CD4-positive, alpha-beta T cell (primary cell): ENCODE measurements at regions not wholly inside any gene's neighbourhood (a gene's known extent, or its start where the extent isn't known, plus 50 kb on each side); places are given as distances from the start of the nearest gene placed in this dataset.

ENCODE experiments used
- ATAC-seq: fragments of 200-7000 bp; cut with Tn5 transposase; one replicate; pipeline ENCODE4 v1.10.0; 2022; ENCODE audit warnings: mild to moderate bottlenecking; ENCODE audit not compliant: poor library complexity
- CTCF ChIA-PET: fragments of 350-600 bp; sonication (Branson Sonifier 250); formaldehyde crosslinking; loops from one replicate; lab custom pipeline; 2021; ENCODE audit warnings: antibody characterized with exemption, inconsistent platforms; lab: Charles Lee
- POLR2A ChIA-PET: fragments of 350-600 bp; sonication (Branson Sonifier 250); formaldehyde crosslinking; loops from one replicate; lab custom pipeline; 2021; ENCODE audit warnings: antibody characterized with exemption, inconsistent platforms; lab: Charles Lee
- DNase-seq, 14 experiments: peaks; one replicate each; pipeline ENCODE4 v3.0.0-alpha.2; 2013 to 2020; ENCODE audit warnings: mixed read lengths in 2 of 14
- H3K27ac ChIP-seq, 2 donors: one replicate each; pipeline versions ENCODE4 v1.5.1 to v1.7.0; 2013; ENCODE audit warnings: low read length in 2 of 2, low read depth in 1 of 2, mild to moderate bottlenecking in 1 of 2
- H3K27me3 ChIP-seq, 2 experiments: 1 replicate in 1 of 2; 2 replicates in 1 of 2; pipeline versions ENCODE4 v1.6.1 to v1.7.0; 2013; ENCODE audit warnings: low read length in 2 of 2, control low read depth in 1 of 2, mild to moderate bottlenecking in 1 of 2, moderate library complexity in 1 of 2; ENCODE audit not compliant: insufficient read depth in 2 of 2, control insufficient read depth in 1 of 2
- H3K36me3 ChIP-seq: one replicate; pipeline ENCODE4 v1.6.1; 2013; ENCODE audit warnings: low read length, control low read depth; ENCODE audit not compliant: insufficient read depth
- H3K4me1 ChIP-seq: one replicate; pipeline ENCODE4 v1.6.1; 2013; ENCODE audit warnings: low read length, control low read depth; ENCODE audit not compliant: insufficient read depth
- H3K4me3 ChIP-seq: one replicate; pipeline ENCODE4 v1.5.1; 2013; ENCODE audit warnings: mild to moderate bottlenecking, low read length, moderate library complexity
- H3K9me3 ChIP-seq, 2 experiments: 1 replicate in 1 of 2; 2 replicates in 1 of 2; pipeline versions ENCODE4 v1.6.1 to v1.7.0; 2013; ENCODE audit warnings: low read length in 2 of 2, mild to moderate bottlenecking in 2 of 2, control low read depth in 1 of 2, moderate library complexity in 1 of 2; ENCODE audit not compliant: control insufficient read depth in 1 of 2, insufficient read depth in 1 of 2
- H3K27ac Mint-ChIP-seq: one replicate; pipeline ENCODE4 v1.8.0; 2020; ENCODE audit warnings: mixed read lengths
- H3K27me3 Mint-ChIP-seq: one replicate; pipeline ENCODE4 v1.8.0; 2021; ENCODE audit warnings: mixed read lengths
- H3K36me3 Mint-ChIP-seq: one replicate; pipeline ENCODE4 v1.8.0; 2021; ENCODE audit warnings: low read depth, mixed read lengths
- H3K4me1 Mint-ChIP-seq: one replicate; pipeline ENCODE4 v1.8.0; 2021; ENCODE audit warnings: low read depth, mixed read lengths
- H3K4me3 Mint-ChIP-seq: one replicate; pipeline ENCODE4 v1.8.0; 2020; ENCODE audit warnings: mild to moderate bottlenecking, mixed read lengths
- H3K9me3 Mint-ChIP-seq: one replicate; pipeline ENCODE4 v1.8.0; 2020; ENCODE audit warnings: mixed read lengths
- CTCF ChIP-seq: fragments of 200-600 bp; IDR thresholded peaks from one replicate; pipeline ENCODE4 v1.8.0; 2022; ENCODE audit warnings: antibody characterized with exemption, mild to moderate bottlenecking
- intact Hi-C, 2 experiments: fragments of 100-400 bp; cut with DNase I in 1 of 2; cut with micrococcal nuclease in 1 of 2; formaldehyde crosslinking; loops; one replicate each; pipeline versions ENCODE4 v1.15.1 to v1.9.0; 2023 to 2025; cut with DNase I, micrococcal nuclease

GRCh38 chr22:49500942-49501395 lies 326.7 kb downstream of the BRD1 start:
- intact Hi-C loops = no loop called here
- H3K27ac Mint-ChIP-seq = no peak overlapping the region
- H3K27ac ChIP-seq = no peak overlapping the region

GRCh38 chr22:49500076-49500460 lies 327.6 kb downstream of the BRD1 start:
- no peak overlapping the region for H3K4me3 ChIP-seq
- H3K36me3 ChIP-seq = no peaks in the 10 kb centered on the region
- H3K4me1 ChIP-seq = no peaks in the 10 kb centered on the region
- CTCF ChIA-PET = no interaction called here
- POLR2A ChIA-PET = no interaction called here
- Mint-ChIP-seq H3K36me3 (peaks cover 4% of the 10 kb centered on the region), H3K4me3 (no peak overlapping the region), H3K9me3 (no peaks in the 10 kb centered on the region), H3K27ac (no peak overlapping the region), H3K27me3 (no peaks in the 10 kb centered on the region), H3K4me1 (peaks cover 5% of the 10 kb centered on the region)
- H3K27me3 ChIP-seq = no peaks in the 10 kb centered on the region
- intact Hi-C loops = no loop called here
- H3K9me3 ChIP-seq = peaks cover 0 to 5% of the 10 kb centered on the region in 2 experiments
- no peak overlapping the region for H3K27ac ChIP-seq
- no peak for DNase-seq
- TF ChIP-seq CTCF = no peak
- no peak for ATAC-seq

More at GRCh38 chr22:49500942-49501395, 326.7 kb downstream of the BRD1 start:
- Mint-ChIP-seq H3K27me3 (no peaks in the 10 kb centered on the region), H3K9me3 (no peaks in the 10 kb centered on the region), H3K4me1 (peaks cover 5% of the 10 kb centered on the region), H3K4me3 (no peak overlapping the region), H3K36me3 (peaks cover 4% of the 10 kb centered on the region)
- H3K4me3 ChIP-seq = no peak overlapping the region
- H3K27me3 ChIP-seq = no peaks in the 10 kb centered on the region
- DNase-seq (no peak), ATAC-seq (no peak)
- CTCF ChIA-PET = no interaction called here
- no peak for TF ChIP-seq CTCF
- no peaks in the 10 kb centered on the region for H3K4me1 ChIP-seq
- H3K9me3 ChIP-seq = peaks cover 0 to 5% of the 10 kb centered on the region in 2 experiments
- no peaks in the 10 kb centered on the region for H3K36me3 ChIP-seq
- POLR2A ChIA-PET = no interaction called here

- intact Hi-C loops = no loop called here
These were observed 328.1 kb downstream of the BRD1 start for GRCh38 chr22:49499433-49500075.

More at GRCh38 chr22:49499433-49500075, 328.1 kb downstream of the BRD1 start:
- H3K36me3 ChIP-seq = no peaks in the 10 kb centered on the region
- no peaks in the 10 kb centered on the region for H3K27me3 ChIP-seq
- peaks cover 0 to 5% of the 10 kb centered on the region in 2 experiments for H3K9me3 ChIP-seq
- CTCF ChIA-PET = no interaction called here
- TF ChIP-seq CTCF = no peak
- Mint-ChIP-seq H3K27ac (no peak overlapping the region), H3K36me3 (peaks cover 4% of the 10 kb centered on the region), H3K9me3 (no peaks in the 10 kb centered on the region), H3K27me3 (no peaks in the 10 kb centered on the region), H3K4me1 (peaks cover 5% of the 10 kb centered on the region), H3K4me3 (no peak overlapping the region)
- no peak overlapping the region for H3K27ac ChIP-seq
- no peak overlapping the region for H3K4me3 ChIP-seq
- ATAC-seq (no peak), DNase-seq (no peak)
- POLR2A ChIA-PET = no interaction called here
- H3K4me1 ChIP-seq = no peaks in the 10 kb centered on the region
